ENCODE measurements at regions not wholly inside any gene's neighbourhood (a gene's known extent, or its start where the extent isn't known, plus 50 kb on each side); places are given as distances from the start of the nearest gene placed in this dataset.

- Histone ChIP-seq H3K79me2 (ENCODE audit: control insufficient read depth, low read length) (no peaks in the 10 kb centered on the region), H3K27ac (ENCODE audit: low read depth, low read length) (no peak overlapping the region), H3F3A (ENCODE audit: control insufficient read depth, insufficient read depth) (peaks cover 5% of the 10 kb centered on the region), H3K36me3 (ENCODE audit: control insufficient read depth, low read length) (peaks cover 3% of the 10 kb centered on the region; the same call in 1 of the 2 replicates), H3K9me3 (ENCODE audit: control insufficient read depth, insufficient read depth, low read length) (peaks cover 11% of the 10 kb centered on the region; the same call in 1 of the 2 replicates), H3K9me2 (replicated peaks; ENCODE audit: control insufficient read depth, low read length) (no peaks in the 10 kb centered on the region), H3K4me2 (ENCODE audit: low read length) (peak overlapping the region; percentile 33), H3K4me3 (ENCODE audit: low read length) (peak overlapping the region; percentile 7; the same call in 1 of the 2 replicates), H4K20me1 (ENCODE audit: control insufficient read depth, insufficient read depth, low read depth, low read length) (no peaks in the 10 kb centered on the region), H3K27me3 (ENCODE audit: control insufficient read depth, low read length) (no peaks in the 10 kb centered on the region), H3K4me1 (ENCODE audit: control insufficient read depth, low read length) (peaks cover 30% of the 10 kb centered on the region)
- TF ChIP-seq EZH2phosphoT487 (IDR thresholded peaks at IDR 0.05; ENCODE audit: borderline replicate concordance, low read length) (no peak), CTCF (IDR thresholded peaks at IDR 0.05; ENCODE audit: low read depth, low read length, poor library complexity, severe bottlenecking) (no peak)
These were observed 628.6 kb upstream of the ID2 start for GRCh38 chr2:8053216-8053615.

- Histone ChIP-seq H3F3A (ENCODE audit: control insufficient read depth, insufficient read depth) (peaks cover 5% of the 10 kb centered on the region), H3K36me3 (ENCODE audit: control insufficient read depth, low read length) (peaks cover 6% of the 10 kb centered on the region; the same call in 1 of the 2 replicates), H3K27ac (ENCODE audit: low read depth, low read length) (no peak overlapping the region), H3K4me3 (ENCODE audit: low read length) (no peak overlapping the region), H3K27me3 (ENCODE audit: control insufficient read depth, low read length) (no peaks in the 10 kb centered on the region), H3K79me2 (ENCODE audit: control insufficient read depth, low read length) (no peaks in the 10 kb centered on the region), H3K9me3 (ENCODE audit: control insufficient read depth, insufficient read depth, low read length) (peaks cover 11% of the 10 kb centered on the region; the same call in 1 of the 2 replicates), H3K4me1 (ENCODE audit: control insufficient read depth, low read length) (peaks cover 39% of the 10 kb centered on the region), H4K20me1 (ENCODE audit: control insufficient read depth, insufficient read depth, low read depth, low read length) (no peaks in the 10 kb centered on the region), H3K4me2 (ENCODE audit: low read length) (0 out of 2 replicates have a peak overlapping the region, but pooled peaks have one; percentile 2), H3K9me2 (replicated peaks; ENCODE audit: control insufficient read depth, low read length) (no peaks in the 10 kb centered on the region)
- no peak for TF ChIP-seq EZH2phosphoT487 (IDR thresholded peaks at IDR 0.05; ENCODE audit: borderline replicate concordance, low read length)
- TF ChIP-seq CTCF (IDR thresholded peaks at IDR 0.05; ENCODE audit: low read depth, low read length, poor library complexity, severe bottlenecking) = no peak
These were observed 627.8 kb upstream of the ID2 start for GRCh38 chr2:8054070-8054469.

DNA sequence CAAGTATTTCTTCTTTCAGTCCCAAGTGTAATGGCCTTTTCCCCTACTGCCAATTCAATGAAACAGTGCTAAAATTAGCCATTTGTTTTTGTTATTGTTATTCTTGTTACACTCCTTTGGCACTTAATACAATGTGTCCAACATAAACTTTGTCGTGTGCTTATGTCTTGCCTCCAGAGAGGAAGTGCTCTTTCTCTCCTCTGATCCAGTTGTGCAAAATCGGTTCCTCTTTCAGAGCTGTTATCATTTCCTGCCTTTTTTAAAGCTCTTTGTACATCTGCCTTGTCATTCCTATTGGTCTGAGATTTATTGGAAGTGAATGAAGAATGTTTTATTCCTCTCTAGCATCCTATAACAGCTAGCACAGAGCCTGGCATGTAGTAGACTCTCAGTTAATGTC, 623.2 kb upstream of the ID2 start:
- Histone ChIP-seq H3K27me3 (ENCODE audit: control insufficient read depth, low read length) (no peaks in the 10 kb centered on the region), H3K9me3 (ENCODE audit: control insufficient read depth, insufficient read depth, low read length) (peaks cover 11% of the 10 kb centered on the region; the same call in 1 of the 2 replicates), H3K79me2 (ENCODE audit: control insufficient read depth, low read length) (no peaks in the 10 kb centered on the region), H3K27ac (ENCODE audit: low read depth, low read length) (peak overlapping the region; percentile 32), H3F3A (ENCODE audit: control insufficient read depth, insufficient read depth) (peaks cover 2% of the 10 kb centered on the region), H3K4me1 (ENCODE audit: control insufficient read depth, low read length) (peaks cover 37% of the 10 kb centered on the region), H3K9me2 (replicated peaks; ENCODE audit: control insufficient read depth, low read length) (no peaks in the 10 kb centered on the region), H3K36me3 (ENCODE audit: control insufficient read depth, low read length) (peaks cover 6% of the 10 kb centered on the region; the same call in 1 of the 2 replicates), H3K4me2 (ENCODE audit: low read length) (peak overlapping the region; percentile 49), H3K4me3 (ENCODE audit: low read length) (peak overlapping the region; percentile 38), H4K20me1 (ENCODE audit: control insufficient read depth, insufficient read depth, low read depth, low read length) (no peaks in the 10 kb centered on the region)
- no peak for TF ChIP-seq EZH2phosphoT487 (IDR thresholded peaks at IDR 0.05; ENCODE audit: borderline replicate concordance, low read length)
- no peak for TF ChIP-seq CTCF (IDR thresholded peaks at IDR 0.05; ENCODE audit: low read depth, low read length, poor library complexity, severe bottlenecking)

Data from DOHH2 (cell line).